ENCODE measurements at regions not wholly inside any gene's neighbourhood (a gene's known extent, or its start where the extent isn't known, plus 50 kb on each side); places are given as distances from the start of the nearest gene placed in this dataset.

DNA sequence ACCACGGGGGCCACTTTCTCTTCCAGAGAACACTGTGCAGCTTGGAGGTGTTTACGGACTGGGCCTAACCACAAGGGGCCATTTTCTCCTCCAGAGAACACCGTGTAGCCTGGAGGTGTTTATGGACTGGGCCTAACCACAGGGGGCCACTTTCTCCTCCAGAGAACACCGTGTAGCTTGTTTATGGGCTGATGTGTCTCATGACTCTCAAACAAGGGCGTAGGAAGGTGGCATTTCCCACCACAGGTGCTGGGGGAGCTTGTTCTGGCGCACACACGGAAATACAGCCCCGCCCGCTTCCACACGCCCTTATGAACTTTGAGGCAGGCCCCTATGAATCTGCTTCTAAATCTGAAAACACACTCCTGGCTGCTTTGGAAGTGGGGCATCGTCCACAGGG is 174.6 kb upstream of the SFSWAP start:
- Histone ChIP-seq H3K9me3 (ENCODE audit: insufficient read depth in 2 of 2, low read depth in 1 of 2, low read length in 1 of 2) (peaks cover 0 to 7% of the 10 kb centered on the region in 2 experiments; a peak in 1 of 4 replicates), H4K20me1 (replicated peaks in 1 of 2; ENCODE audit: control insufficient read depth in 1 of 2, insufficient read depth in 2 of 2, low read length in 2 of 2) (peaks cover 0 to 4% of the 10 kb centered on the region in 2 experiments), H3K4me3 (ENCODE audit: extremely low read depth in 1 of 4, insufficient read depth in 2 of 4, low read depth in 3 of 4, low read length in 4 of 4) (no peak overlapping the region), H4K8ac (ENCODE audit: extremely low read depth, insufficient read depth, low read length) (peak overlapping the region; percentile 35; the same call in 1 of the 2 replicates), H4K5ac (ENCODE audit: insufficient read length, low read depth, low read length) (no peak overlapping the region), H2AK5ac (ENCODE audit: low read depth, low read length) (no peak overlapping the region), H3K4me1 (replicated peaks in 1 of 4; ENCODE audit: control insufficient read depth in 3 of 4, insufficient read depth in 4 of 4, low read length in 3 of 4) (no peaks in the 10 kb centered on the region; a peak in 1 of 7 replicates), H3K36me3 (ENCODE audit: control insufficient read depth in 2 of 4, insufficient read depth in 4 of 4, low read length in 3 of 4) (no peaks in the 10 kb centered on the region), H2BK15ac (ENCODE audit: low read length) (no peak overlapping the region; the same call in 1 of the 2 replicates), H3K56ac (replicated peaks; ENCODE audit: insufficient read length, low read depth, low read length) (no peak overlapping the region), H3K23ac (ENCODE audit: insufficient read length) (no peak overlapping the region), H2BK12ac (ENCODE audit: low read depth, low read length) (no peak overlapping the region), H3K27ac (ENCODE audit: low read depth, low read length) (no peak overlapping the region), H3K79me1 (ENCODE audit: low read depth, low read length) (no peaks in the 10 kb centered on the region), H3K79me2 (ENCODE audit: control insufficient read depth in 1 of 2, insufficient read depth in 2 of 2, low read length in 2 of 2) (no peaks in the 10 kb centered on the region), H2AFZ (ENCODE audit: low read length) (no peak overlapping the region), H3K18ac (ENCODE audit: extremely low read depth, low read length) (no peak overlapping the region), H3K23me2 (ENCODE audit: low read depth, low read length) (peaks cover 12% of the 10 kb centered on the region; the same call in 1 of the 2 replicates), H3K27me3 (replicated peaks in 1 of 4; ENCODE audit: control insufficient read depth in 3 of 4, extremely low read depth in 1 of 4, insufficient read depth in 3 of 4, low read length in 3 of 4) (no peaks in the 10 kb centered on the region), H2BK120ac (replicated peaks; ENCODE audit: low read depth, low read length) (no peak overlapping the region), H3K4me2 (ENCODE audit: insufficient read depth in 1 of 2, low read depth in 2 of 2, low read length in 2 of 2) (no peak overlapping the region), H2BK20ac (ENCODE audit: low read length) (no peak overlapping the region), H4K91ac (replicated peaks; ENCODE audit: insufficient read length, low read length) (no peak overlapping the region), H3K14ac (ENCODE audit: insufficient read length) (no peak overlapping the region), H3K4ac (replicated peaks; ENCODE audit: insufficient read length, low read depth, low read length) (no peak overlapping the region), H2BK5ac (ENCODE audit: low read depth, low read length) (no peak overlapping the region), H3K9ac (replicated peaks in 1 of 4; ENCODE audit: extremely low read depth in 1 of 4, low read depth in 3 of 4, low read length in 3 of 4) (no peak overlapping the region)
- ChIA-PET POLR2A (ENCODE audit: partially characterized antibody) (no interaction called here), CTCF (ENCODE audit: partially characterized antibody) (interaction anchor here (0.6 to 1.4 kb wide), 6 partner anchors 29 to 420 kb away, joined by 3 to 4 read pairs (median 3); no protein-coding TSS in a partner anchor)
- no peak for DNase-seq (ENCODE audit: low read depth in 1 of 2, low spot score in 2 of 2)
- no peak for TF ChIP-seq POLR2A (IDR thresholded peaks at IDR 0.05; ENCODE audit: control extremely low read depth in 1 of 2, low read depth in 2 of 2, low read length in 2 of 2)
- no peak for TF ChIP-seq POU5F1 (IDR thresholded peaks at IDR 0.05; ENCODE audit: low read depth, low read length)
- TF ChIP-seq HDAC2 (IDR thresholded peaks at IDR 0.05; ENCODE audit: borderline replicate concordance in 1 of 2, low read depth in 2 of 2, low read length in 2 of 2) = no peak
- 91% methylated on average over 11 of the region's 11 CpGs; no CpG with 5 or more reads in 1 of the 2 experiments for WGBS, 2 experiments (ENCODE audit: extremely low coverage in 1 of 2, insufficient coverage in 1 of 2, insufficient read length in 1 of 2, insufficient replicate concordance in 2 of 2, low coverage in 1 of 2, low lambda C conversion rate in 2 of 2, missing lambda C conversion rate in 1 of 2)
- FAIRE-seq = no peak

Data from H1 (cell line).